Gastrocnemius medialis (tissue), 4 donors: ENCODE measurements at regions not wholly inside any gene's neighbourhood (a gene's known extent, or its start where the extent isn't known, plus 50 kb on each side); places are given as distances from the start of the nearest gene placed in this dataset.

Experiments used
- ATAC-seq, 2 donors: fragments of 150-250 bp; one replicate each; pipeline ENCODE4 v1.9.1; 2016
- DNase-seq, 2 donors: peaks; one replicate each; pipeline ENCODE4 v3.0.0-alpha.2; 2019
- H3K27ac ChIP-seq, 4 donors: fragments of 200-600 bp; sonication (generic); 1 replicate in 1 of 4; 2 replicates in 3 of 4; pipeline ENCODE4 v1.5.1; 2016 to 2018; ENCODE audit warnings: mild to moderate bottlenecking in 2 of 4, moderate library complexity in 1 of 4
- H3K27me3 ChIP-seq, 3 donors: fragments of 200-600 bp; sonication (generic) in 2 of 3; 1 replicate in 1 of 3; 2 replicates in 2 of 3; pipeline versions ENCODE4 v1.5.1 to v1.6.0; 2016 to 2019; ENCODE audit warnings: mild to moderate bottlenecking in 1 of 3, moderate library complexity in 1 of 3
- H3K36me3 ChIP-seq, 2 donors: fragments of 200-600 bp; sonication (generic) in 1 of 2; one replicate each; pipeline ENCODE4 v1.5.1; 2017 to 2018
- H3K4me1 ChIP-seq, 2 donors: fragments of 200-600 bp; sonication (generic) in 1 of 2; one replicate each; pipeline ENCODE4 v1.5.1; 2016 to 2017; ENCODE audit warnings: mild to moderate bottlenecking in 2 of 2
- H3K4me3 ChIP-seq, 4 donors: fragments of 200-600 bp; sonication (generic) in 3 of 4; 1 replicate in 1 of 4; 2 replicates in 3 of 4; pipeline ENCODE4 v1.5.1; 2016 to 2019; ENCODE audit warnings: mild to moderate bottlenecking in 2 of 4
- H3K9me3 ChIP-seq, 3 donors: fragments of 200-600 bp; sonication (generic) in 2 of 3; 1 replicate in 1 of 3; 2 replicates in 2 of 3; pipeline ENCODE4 v1.5.1; 2016 to 2019
- CTCF ChIP-seq, 5 experiments: fragments of 450-650 bp in 3 of 5; fragments of 200-600 bp in 2 of 5; sonication (generic) in 2 of 5; IDR thresholded peaks in 4 of 5; conservative IDR thresholded peaks in 1 of 5; 1 replicate in 4 of 5; 2 replicates in 1 of 5; pipeline ENCODE4 v1.5.1; 2016 to 2019; ENCODE audit warnings: antibody characterized with exemption in 5 of 5, mild to moderate bottlenecking in 3 of 5, moderate library complexity in 3 of 5
- POLR2A ChIP-seq, 2 donors: fragments of 450-650 bp; IDR thresholded peaks; one replicate each; pipeline ENCODE4 v1.6.1; 2017; ENCODE audit warnings: antibody characterized with exemption in 2 of 2, mild to moderate bottlenecking in 2 of 2, moderate library complexity in 2 of 2
- in situ Hi-C, 4 donors: fragments of 200-750 bp; cut with MboI; loops; one replicate each; pipeline versions ENCODE4 v1.15.0 to v1.8.0; 2017; ENCODE audit warnings: low sequenced_read_pairs in 4 of 4
- intact Hi-C: fragments of 100-400 bp; cut with DNase I; formaldehyde crosslinking; loops from one replicate; pipeline ENCODE4 v1.15.1; 2023; ENCODE audit warnings: low total_unique reads

DNA sequence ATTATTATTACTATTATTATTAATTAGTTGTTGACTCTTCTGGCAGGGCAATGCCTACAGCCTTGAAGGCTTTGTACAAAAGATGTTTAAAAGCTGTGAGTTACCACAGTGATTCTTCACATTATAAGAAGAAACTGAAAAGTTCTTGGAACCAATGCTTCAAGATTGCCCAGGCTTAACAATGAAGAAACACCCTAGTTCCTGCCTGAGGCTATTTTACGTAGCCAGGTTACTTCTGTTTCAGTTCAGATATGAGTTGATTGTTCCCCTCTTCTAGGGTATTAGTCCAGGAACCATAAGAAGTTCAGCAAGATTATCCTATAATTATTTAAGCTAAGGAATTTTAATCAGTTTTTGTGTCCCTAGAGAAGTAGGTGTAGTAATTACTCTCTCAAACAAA lies 154.6 kb upstream of the CDH12 start:
- Histone ChIP-seq H3K27me3 (no peaks in the 10 kb centered on the region), H3K4me3 (no peak overlapping the region), H3K4me1 (no peaks in the 10 kb centered on the region), H3K36me3 (no peaks in the 10 kb centered on the region), H3K9me3 (no peaks in the 10 kb centered on the region), H3K27ac (no peak overlapping the region)
- no peak for ATAC-seq
- in situ Hi-C loops, result no loop called here
- intact Hi-C loops, result no loop called here
- TF ChIP-seq POLR2A (IDR thresholded peaks at IDR 0.05) (no peak), CTCF (IDR thresholded peaks at IDR 0.05 in 4 of 5, conservative IDR thresholded peaks at IDR 0.05 in 1 of 5) (no peak)
- DNase-seq, result no peak

GRCh38 chr5:23007236-23007635 lies 154.1 kb upstream of the CDH12 start:
- DNase-seq, result no peak
- Histone ChIP-seq H3K27me3 (no peaks in the 10 kb centered on the region), H3K4me3 (no peak overlapping the region), H3K4me1 (no peaks in the 10 kb centered on the region), H3K36me3 (no peaks in the 10 kb centered on the region), H3K27ac (no peak overlapping the region), H3K9me3 (no peaks in the 10 kb centered on the region)
- ATAC-seq, result no peak
- in situ Hi-C loops (no loop called here), intact Hi-C loops (no loop called here)
- TF ChIP-seq POLR2A (IDR thresholded peaks at IDR 0.05) (no peak), CTCF (IDR thresholded peaks at IDR 0.05 in 4 of 5, conservative IDR thresholded peaks at IDR 0.05 in 1 of 5) (no peak)

DNA sequence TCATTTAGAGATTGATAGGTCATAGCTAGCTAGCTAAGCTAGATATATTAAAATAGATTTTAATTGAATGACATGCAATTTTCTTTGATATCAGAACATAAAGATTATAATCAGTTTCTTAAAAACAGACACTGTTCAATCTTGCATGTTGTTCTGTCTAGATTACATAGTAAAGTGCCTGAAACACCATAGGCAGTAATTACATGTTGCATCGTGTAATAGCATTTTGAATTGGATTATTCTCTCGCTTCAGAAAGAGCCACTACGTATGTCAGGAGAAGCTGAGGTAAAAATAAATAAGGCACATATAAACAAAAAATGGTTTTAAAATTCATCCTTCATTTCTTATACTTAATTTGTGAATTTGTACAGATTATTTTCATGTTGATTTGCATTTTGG lies 148.0 kb upstream of the CDH12 start:
- Histone ChIP-seq H3K36me3 (no peaks in the 10 kb centered on the region), H3K4me3 (no peak overlapping the region), H3K27ac (no peak overlapping the region), H3K4me1 (no peaks in the 10 kb centered on the region), H3K9me3 (no peaks in the 10 kb centered on the region), H3K27me3 (no peaks in the 10 kb centered on the region)
- TF ChIP-seq CTCF (IDR thresholded peaks at IDR 0.05 in 4 of 5, conservative IDR thresholded peaks at IDR 0.05 in 1 of 5), result no peak
- TF ChIP-seq POLR2A (IDR thresholded peaks at IDR 0.05), result no peak
- intact Hi-C loops, result no loop called here
- ATAC-seq (no peak), DNase-seq (no peak)
- in situ Hi-C loops, result no loop called here

- DNase-seq (no peak), ATAC-seq (no peak)
- Histone ChIP-seq H3K4me1 (no peaks in the 10 kb centered on the region), H3K9me3 (no peaks in the 10 kb centered on the region), H3K27me3 (no peaks in the 10 kb centered on the region), H3K4me3 (no peak overlapping the region), H3K36me3 (no peaks in the 10 kb centered on the region), H3K27ac (no peak overlapping the region)
- TF ChIP-seq CTCF (IDR thresholded peaks at IDR 0.05 in 4 of 5, conservative IDR thresholded peaks at IDR 0.05 in 1 of 5) (no peak), POLR2A (IDR thresholded peaks at IDR 0.05) (no peak)
- in situ Hi-C loops (no loop called here), intact Hi-C loops (no loop called here)
Observed at GRCh38 chr5:22998774-22999173, 145.6 kb upstream of the CDH12 start.

GRCh38 chr5:22998362-22998761 lies 145.2 kb upstream of the CDH12 start:
- ATAC-seq (no peak), DNase-seq (no peak)
- Histone ChIP-seq H3K4me1 (no peaks in the 10 kb centered on the region), H3K36me3 (no peaks in the 10 kb centered on the region), H3K27me3 (no peaks in the 10 kb centered on the region), H3K9me3 (no peaks in the 10 kb centered on the region), H3K4me3 (no peak overlapping the region), H3K27ac (no peak overlapping the region)
- intact Hi-C loops (no loop called here), in situ Hi-C loops (no loop called here)
- TF ChIP-seq CTCF (IDR thresholded peaks at IDR 0.05 in 4 of 5, conservative IDR thresholded peaks at IDR 0.05 in 1 of 5) (no peak), POLR2A (IDR thresholded peaks at IDR 0.05) (no peak)
